NCI-H748 (cell line): ENCODE measurements at regions not wholly inside any gene's neighbourhood (a gene's known extent, or its start where the extent isn't known, plus 50 kb on each side); places are given as distances from the start of the nearest gene placed in this dataset.

Experiments used
- DNase-seq: peaks from one replicate; lab custom pipeline; 2025; ENCODE audit not compliant: unreplicated experiment; lab: John Stamatoyannopoulos, UW

GRCh38 chr22:47388778-47389177 lies 626.3 kb downstream of the TBC1D22A start:
- no peak for DNase-seq

GRCh38 chr22:47388331-47388730 lies 625.9 kb downstream of the TBC1D22A start:
- DNase-seq: no peak

- DNase-seq: no peak
Measured at GRCh38 chr22:47386812-47387510, 624.5 kb downstream of the TBC1D22A start.

GRCh38 chr22:47384977-47385376 lies 622.5 kb downstream of the TBC1D22A start:
- no peak for DNase-seq

GRCh38 chr22:47382164-47382890 lies 619.9 kb downstream of the TBC1D22A start:
- DNase-seq: no peak

- no peak for DNase-seq
Measured at GRCh38 chr22:47381240-47381639, 618.8 kb downstream of the TBC1D22A start.

- no peak for DNase-seq
Measured at GRCh38 chr22:47380692-47381091, 618.2 kb downstream of the TBC1D22A start.

GRCh38 chr22:47379037-47379436 lies 616.6 kb downstream of the TBC1D22A start:
- DNase-seq: no peak

- no peak for DNase-seq
Measured at GRCh38 chr22:47377926-47378560, 615.6 kb downstream of the TBC1D22A start.

- DNase-seq: no peak
Measured at GRCh38 chr22:47376901-47377505, 614.6 kb downstream of the TBC1D22A start.

- no peak for DNase-seq
Measured at GRCh38 chr22:47376322-47376700, 613.9 kb downstream of the TBC1D22A start.

- DNase-seq: no peak
Measured at GRCh38 chr22:47375621-47376321, 613.3 kb downstream of the TBC1D22A start.

GRCh38 chr22:47374901-47375575 lies 612.6 kb downstream of the TBC1D22A start:
- no peak for DNase-seq

GRCh38 chr22:47374273-47374771 lies 611.9 kb downstream of the TBC1D22A start:
- no peak for DNase-seq

- no peak for DNase-seq
Measured at GRCh38 chr22:47373648-47374272, 611.3 kb downstream of the TBC1D22A start.

GRCh38 chr22:47372596-47373385 lies 610.3 kb downstream of the TBC1D22A start:
- DNase-seq: no peak

GRCh38 chr22:47372111-47372581 lies 609.7 kb downstream of the TBC1D22A start:
- no peak for DNase-seq

- no peak for DNase-seq
Measured at GRCh38 chr22:47371263-47372090, 609.0 kb downstream of the TBC1D22A start.
